Esophagus muscularis mucosa (tissue), 4 donors: ENCODE measurements at regions not wholly inside any gene's neighbourhood (a gene's known extent, or its start where the extent isn't known, plus 50 kb on each side); places are given as distances from the start of the nearest gene placed in this dataset.

Experiments
- EP300 ChIP-seq: sonication (generic); formaldehyde crosslinking; IDR thresholded peaks from one replicate; pipeline ENCODE4 v1.6.1; 2017; ENCODE audit warnings: antibody characterized with exemption
- POLR2AphosphoS5 ChIP-seq, 2 donors: sonication (generic); formaldehyde crosslinking; IDR thresholded peaks; one replicate each; pipeline ENCODE4 v1.6.1; 2017; ENCODE audit warnings: antibody characterized with exemption in 2 of 2
- TF ChIP-seq, protein P1 (sequence below), 3 experiments: fragments of 200-600 bp in 2 of 3; fragments of 450-650 bp in 1 of 3; sonication (generic) in 2 of 3; IDR thresholded peaks; one replicate each; pipeline ENCODE4 v1.5.1; 2017 to 2019; ENCODE audit warnings: antibody characterized with exemption in 3 of 3, mild to moderate bottlenecking in 2 of 3, moderate library complexity in 1 of 3

DNA sequence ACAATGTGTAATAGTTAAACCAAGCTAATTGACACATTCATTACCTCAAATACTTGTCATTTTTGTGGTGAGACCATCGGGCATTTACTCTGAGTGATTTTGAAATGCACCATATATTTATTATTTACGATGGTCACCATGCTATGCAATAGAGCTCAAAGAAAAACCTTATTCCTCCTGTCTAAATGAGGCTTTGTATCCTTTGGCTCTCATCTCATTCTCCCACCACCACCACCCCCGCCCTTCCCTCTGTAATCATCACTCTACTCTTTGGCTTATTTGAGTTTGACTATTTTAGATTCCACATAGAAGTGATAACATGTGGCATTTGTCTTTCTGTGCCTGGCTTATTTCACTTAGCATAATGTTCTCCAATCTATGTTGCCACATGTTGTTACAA lies 124.9 kb downstream of the CYSLTR2 start:
- TF ChIP-seq, protein P1, sequence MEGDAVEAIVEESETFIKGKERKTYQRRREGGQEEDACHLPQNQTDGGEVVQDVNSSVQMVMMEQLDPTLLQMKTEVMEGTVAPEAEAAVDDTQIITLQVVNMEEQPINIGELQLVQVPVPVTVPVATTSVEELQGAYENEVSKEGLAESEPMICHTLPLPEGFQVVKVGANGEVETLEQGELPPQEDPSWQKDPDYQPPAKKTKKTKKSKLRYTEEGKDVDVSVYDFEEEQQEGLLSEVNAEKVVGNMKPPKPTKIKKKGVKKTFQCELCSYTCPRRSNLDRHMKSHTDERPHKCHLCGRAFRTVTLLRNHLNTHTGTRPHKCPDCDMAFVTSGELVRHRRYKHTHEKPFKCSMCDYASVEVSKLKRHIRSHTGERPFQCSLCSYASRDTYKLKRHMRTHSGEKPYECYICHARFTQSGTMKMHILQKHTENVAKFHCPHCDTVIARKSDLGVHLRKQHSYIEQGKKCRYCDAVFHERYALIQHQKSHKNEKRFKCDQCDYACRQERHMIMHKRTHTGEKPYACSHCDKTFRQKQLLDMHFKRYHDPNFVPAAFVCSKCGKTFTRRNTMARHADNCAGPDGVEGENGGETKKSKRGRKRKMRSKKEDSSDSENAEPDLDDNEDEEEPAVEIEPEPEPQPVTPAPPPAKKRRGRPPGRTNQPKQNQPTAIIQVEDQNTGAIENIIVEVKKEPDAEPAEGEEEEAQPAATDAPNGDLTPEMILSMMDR (IDR thresholded peaks at IDR 0.05) = no peak
- no peak for TF ChIP-seq EP300
- TF ChIP-seq POLR2AphosphoS5 (IDR thresholded peaks at IDR 0.05) = no peak
